Muscle of back (tissue), 3 donors: ENCODE measurements at regions not wholly inside any gene's neighbourhood (a gene's known extent, or its start where the extent isn't known, plus 50 kb on each side); places are given as distances from the start of the nearest gene placed in this dataset.

Experiments used
- DNase-seq, 3 donors: peaks; one replicate each; pipeline versions ENCODE4 v3.0.0 to v3.0.0-alpha.2; 2013

DNA sequence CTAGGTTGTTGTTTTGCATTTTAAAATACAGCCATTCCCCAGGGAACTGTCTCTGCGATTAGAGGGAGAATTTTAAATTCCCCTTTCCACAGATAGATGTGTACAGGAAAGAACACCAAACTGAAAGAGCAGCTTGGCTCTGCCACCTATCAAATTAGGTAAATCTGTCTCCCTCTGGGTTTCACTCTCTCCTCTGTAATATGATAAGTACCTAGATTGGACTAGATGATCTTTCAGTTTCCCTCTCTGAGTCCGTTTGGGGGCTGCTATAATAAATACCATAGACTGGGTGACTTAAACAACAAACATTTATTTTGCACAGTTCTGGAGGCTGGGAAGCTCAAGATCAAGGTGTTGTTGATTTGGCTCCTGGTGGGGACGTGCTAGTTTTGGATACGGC lies 186.0 kb downstream of the KIF20B start:
- DNase-seq: no peak

DNA sequence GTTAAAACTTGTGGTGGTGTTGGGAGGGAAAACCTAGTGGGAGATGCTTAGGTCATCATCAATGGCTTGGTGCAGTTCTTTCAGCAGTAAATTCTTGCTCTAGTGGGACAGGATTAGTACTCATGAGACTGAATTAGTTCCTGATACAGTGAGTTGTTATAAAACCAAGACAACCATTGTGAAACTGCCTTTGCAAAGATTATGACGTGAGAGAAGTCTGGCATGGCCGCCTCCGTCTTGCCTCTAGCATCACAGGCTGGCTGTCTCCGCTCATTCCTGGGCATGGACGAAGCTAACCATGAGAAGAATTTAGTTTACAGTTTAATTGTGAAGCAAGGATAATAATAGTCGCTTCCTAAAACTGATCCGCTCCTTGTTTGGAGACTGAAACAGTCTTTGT lies 186.4 kb downstream of the KIF20B start:
- peak in 1 of 3 donors; percentile 40 for DNase-seq

DNA sequence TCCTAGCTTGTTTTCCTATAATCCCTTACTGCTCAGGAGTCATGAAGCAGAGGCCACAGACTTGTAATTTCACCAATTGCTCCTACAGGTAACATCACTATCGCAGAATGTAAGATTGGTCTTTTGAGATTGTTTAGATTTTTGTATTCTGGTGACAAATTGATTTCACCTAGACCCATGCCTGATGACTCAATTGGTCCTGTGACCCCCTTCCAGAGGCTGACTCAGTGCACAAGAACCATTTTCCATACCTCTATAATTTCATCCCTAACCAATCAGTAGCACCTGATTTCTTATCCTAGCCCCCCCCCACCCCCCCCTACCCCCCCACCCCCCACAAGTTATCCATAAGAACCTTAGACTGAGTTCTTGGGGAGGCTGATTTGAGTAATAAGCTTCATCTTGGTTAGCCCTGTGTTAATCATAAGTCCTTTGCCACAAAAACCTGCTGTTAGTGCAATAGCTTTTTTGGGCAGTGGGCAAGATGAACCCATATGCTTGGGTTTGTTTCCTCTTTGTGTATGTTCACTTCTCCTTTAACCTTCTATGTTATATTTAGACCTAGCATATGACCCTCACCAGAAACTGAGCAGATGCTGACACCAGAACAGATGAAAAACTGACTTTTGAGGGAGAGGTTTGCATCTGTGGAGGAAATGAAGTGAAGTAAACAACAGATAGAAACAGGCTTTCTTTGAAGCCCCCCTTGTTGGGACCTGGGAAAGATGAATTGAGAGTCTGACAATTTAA lies 187.1 kb downstream of the KIF20B start:
- peak in 1 of 3 donors; percentile 27 for DNase-seq

DNA sequence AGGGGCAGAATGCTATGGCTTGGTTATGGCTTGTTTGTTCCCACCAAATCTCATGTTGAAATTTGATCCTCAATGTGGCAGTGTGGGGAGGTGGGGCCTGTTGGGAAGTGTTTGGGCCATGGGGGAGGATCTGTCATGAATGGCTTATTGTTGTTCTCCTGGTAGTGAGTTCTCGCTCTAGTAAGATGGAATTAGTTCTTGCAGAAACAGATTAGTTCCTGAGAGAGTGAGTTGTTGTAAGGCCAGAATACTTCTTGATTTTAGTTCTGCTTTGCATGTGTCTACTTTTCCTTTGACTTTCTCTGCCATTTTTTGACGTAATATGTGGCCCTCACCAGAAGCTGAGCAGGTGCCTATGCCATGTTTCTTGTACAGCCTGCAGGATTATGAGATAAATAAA lies 188.2 kb downstream of the KIF20B start:
- DNase-seq: peak in 1 of 3 donors; percentile 11

DNA sequence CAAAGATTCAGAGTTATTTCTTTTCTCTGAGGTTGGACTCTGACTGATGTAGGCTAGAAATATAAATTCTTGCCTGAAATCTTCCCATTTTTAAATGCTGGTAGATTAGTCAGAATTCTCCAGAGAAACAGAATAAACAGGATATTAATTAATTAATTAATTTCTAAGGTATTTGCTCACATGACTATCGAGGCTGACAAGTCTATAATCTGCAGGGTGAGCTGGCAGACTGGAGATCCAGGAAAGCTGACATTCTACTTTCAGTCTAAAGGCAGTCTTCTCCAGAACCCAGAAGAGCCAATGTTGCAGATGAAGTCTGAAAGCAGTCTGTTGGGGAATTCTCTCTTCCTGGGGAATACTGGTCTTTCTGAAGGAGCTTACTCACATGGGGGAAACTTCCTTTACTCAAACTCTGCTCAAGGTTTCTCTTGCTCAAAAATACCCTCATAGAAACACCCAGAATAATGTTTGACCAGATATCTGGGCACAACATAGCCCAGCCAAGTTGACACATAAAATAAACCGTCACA lies 189.7 kb downstream of the KIF20B start:
- no peak for DNase-seq

DNA sequence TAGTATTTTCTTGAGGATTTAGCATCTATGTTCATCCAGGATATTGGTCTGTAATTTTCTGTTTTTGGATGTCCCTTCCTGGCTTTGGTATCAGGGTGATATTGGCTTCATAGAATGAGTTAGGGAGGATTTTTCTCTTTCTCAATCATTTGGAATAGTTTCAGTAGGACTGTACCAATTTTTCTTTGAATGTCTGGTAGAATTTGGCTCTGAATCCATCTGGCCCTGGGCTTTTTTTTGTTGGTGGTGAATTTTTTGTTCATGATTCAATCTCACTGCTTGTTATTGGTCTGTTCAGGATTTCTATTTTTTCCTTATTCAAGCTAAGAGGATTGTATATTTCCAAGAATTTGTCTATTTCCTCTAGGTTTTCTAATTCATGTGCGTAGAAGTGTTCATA lies 192.7 kb downstream of the KIF20B start:
- DNase-seq: no peak

DNA sequence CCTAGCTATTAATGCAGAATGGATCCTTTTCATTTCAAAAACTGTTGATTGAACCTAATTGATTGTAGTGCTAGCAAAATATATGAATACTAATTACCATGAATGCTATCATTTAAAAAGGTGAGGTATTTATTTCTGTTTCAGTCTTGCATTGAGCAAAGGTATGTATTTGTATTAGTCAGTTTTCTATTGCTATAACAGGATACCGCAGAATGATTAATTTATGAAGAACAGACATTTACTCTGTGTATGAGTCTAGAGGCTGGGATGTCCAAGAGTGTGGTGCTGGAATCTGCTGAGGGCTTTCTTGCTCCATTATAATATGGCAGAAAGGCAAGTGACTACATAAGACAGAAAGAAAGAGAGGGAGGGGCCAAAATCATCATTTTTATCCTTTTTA lies 199.2 kb downstream of the KIF20B start:
- no peak for DNase-seq

DNA sequence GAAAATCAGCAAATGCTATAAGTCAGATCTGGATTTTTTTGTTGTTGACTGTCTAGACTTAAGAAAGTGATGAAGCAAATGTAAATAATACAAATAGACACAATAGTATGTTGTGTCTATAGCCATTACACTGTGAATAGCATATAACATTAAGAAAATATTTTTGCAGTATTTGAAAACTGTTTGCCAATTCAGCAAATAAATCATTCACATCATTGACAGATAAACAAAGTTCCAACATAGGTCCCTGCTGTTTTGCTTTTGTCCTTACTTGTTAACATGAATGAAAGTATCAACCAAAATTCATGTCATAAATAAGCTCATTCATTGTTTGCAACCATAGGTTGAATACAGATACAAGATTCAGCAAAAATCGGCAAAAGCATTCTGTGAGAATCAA lies 200.5 kb downstream of the KIF20B start:
- DNase-seq: no peak

DNA sequence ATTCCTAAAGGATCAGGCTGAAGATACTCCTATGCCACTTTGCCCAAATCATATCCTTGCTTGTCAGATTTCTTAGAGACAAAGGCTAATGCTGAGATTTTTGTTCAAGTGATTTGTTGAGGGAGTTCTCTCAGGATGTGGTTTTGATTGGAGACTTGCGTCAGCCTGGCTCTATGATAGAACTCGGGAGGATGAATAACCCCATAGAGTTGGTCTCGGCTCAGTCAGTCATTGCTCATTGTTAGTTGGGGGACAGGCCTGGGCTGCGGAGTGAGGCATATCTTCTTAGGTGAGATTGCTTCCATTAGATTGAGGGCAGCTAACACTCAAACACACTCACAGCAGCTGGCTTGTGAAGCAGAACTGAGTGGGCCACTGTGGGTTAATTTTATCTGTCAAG lies 203.4 kb downstream of the KIF20B start:
- DNase-seq: no peak

DNA sequence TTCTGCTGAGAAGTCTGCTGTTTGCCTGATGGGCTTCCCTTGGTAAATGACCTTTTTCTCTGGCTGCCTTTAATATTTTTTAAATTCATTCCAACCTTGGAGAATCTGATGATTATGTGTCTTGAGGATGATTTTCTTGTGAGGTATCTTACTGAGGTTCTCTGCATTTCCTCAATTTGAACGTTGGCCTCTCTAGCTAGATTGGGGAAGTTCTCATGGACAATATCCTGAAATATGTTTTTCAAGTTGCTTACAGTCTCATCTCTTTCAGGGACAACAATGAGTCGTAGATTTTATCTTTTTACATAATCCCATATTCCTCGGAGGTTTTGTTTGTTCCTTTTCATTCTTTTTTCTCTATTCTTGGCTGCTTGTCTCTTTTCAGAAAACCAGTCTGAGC lies 208.4 kb downstream of the KIF20B start:
- no peak for DNase-seq

DNA sequence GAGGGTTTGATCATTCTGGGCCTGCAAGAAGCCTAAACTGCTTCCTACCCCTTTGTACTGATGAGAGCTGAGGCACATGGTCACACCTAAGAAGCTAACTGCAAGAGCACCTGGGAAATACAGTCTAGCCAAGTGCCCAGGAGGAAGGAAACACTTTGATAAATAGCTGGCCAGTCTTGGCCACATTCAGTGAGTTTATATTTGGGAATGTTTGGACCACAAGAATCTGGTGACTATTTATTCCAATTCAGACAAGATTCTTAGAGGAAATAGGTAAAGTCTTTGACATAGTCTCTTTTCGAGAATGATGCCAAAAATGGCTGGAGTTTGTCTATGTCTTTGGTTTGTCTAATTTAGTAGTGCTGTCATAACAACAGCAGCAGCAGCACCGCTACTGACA lies 213.6 kb downstream of the KIF20B start:
- DNase-seq: no peak

DNA sequence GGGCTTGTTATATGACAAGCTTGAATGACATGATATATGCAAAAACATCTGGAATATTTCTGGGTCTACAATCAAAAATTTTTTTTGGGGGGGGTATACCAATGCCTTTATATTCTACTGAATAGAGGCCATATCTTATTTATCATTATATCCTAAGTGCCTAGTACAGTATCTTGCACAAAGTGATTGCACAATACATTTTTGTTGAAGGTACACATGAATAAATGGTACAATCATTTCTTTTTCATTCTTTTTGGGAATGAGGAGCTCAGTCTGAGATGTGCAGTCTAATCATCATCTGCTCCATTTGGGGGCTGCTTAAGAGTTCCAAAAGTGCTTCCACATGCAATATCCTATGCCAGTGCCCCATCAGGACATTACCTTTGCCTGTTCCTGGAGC lies 214.6 kb downstream of the KIF20B start:
- no peak for DNase-seq

DNA sequence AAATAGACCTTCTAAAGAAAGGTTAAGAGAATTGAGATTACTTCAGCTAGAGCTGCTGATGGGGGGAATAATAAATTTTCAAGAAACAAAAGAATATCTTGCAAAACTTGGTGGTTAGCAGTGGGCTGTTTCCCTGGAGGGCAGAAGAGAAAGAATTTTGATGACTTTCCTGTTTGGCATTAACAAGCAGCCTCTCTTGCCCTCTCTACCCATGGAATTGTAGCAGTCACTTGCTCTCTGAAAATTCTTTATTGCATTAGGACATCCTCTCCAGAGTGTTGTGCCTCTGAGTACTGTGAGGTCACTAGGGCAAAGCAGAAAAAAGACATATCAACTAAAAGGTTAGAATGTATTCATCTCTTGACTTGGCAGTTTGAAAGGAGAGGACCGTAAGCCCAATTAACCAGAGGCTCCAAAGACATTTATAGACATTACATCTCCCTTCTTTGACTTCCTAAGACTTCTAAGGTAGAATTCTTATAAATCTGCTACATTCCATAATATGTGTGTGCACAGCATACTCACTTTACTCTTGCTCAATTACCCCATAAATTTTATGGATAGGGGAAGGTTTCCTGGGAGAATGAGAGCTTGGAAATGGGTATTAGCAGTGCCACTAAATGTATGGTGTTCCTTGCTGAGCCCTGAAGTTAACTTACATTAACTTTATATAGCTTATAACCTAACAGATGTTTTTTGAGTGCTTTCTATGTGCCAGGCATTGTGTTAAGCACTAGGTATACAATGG lies 215.3 kb downstream of the KIF20B start:
- no peak for DNase-seq

DNA sequence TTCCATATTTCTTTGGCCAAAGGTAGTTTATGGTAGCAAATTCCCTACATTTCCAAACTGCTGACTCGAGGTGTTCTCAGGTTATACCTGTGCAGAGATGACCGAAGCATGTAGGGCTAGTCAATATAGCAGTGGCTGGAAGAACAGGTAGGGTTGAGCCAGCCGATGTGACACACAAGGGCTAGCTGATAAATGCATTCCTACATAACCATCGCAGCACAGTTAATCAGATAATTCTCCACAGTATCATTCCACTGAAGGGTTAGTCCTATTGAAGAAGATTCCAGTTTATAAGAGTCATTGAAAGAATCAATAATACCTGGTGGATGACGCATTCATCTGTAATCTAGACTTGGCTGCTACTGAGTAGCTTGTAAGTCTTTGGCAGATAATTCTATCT lies 220.0 kb downstream of the KIF20B start:
- DNase-seq: no peak

DNA sequence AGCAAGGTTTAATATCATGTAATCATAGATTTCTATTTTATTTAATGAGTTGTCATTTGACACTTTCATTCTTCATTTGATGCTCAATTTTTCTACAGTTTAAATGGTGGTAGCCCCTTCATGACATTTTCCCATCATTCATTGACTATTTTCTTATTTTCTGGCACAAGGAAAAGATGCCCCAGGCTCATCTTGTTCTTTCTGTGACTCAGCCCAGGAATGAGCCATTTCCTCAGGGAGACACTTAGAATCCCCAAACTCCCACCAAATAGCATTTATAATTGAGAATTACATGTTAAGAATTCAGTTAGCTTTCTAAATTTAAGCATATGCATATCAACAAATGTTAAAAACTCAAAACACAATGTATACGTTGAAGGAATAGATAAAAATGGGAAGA lies 222.3 kb downstream of the KIF20B start:
- no peak for DNase-seq

DNA sequence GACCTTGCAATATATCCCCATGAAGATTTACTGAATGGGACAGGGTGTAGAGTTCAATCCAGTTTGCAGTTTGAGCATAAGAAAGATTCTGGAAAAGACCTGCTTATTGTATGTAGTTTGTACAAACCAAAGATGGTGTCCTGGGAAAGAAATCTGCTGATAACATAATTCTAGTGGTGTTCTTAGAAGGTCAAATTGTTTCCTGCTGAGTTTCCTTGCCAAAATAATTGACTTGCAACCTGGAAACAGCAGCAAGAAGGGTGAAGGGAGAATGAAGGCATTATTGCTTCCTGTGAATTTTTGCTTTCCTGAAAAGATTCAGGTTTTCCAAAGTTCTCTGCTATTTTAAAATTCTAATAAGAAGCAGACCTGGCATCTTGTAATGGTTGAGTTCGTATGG lies 222.9 kb downstream of the KIF20B start:
- no peak for DNase-seq

DNA sequence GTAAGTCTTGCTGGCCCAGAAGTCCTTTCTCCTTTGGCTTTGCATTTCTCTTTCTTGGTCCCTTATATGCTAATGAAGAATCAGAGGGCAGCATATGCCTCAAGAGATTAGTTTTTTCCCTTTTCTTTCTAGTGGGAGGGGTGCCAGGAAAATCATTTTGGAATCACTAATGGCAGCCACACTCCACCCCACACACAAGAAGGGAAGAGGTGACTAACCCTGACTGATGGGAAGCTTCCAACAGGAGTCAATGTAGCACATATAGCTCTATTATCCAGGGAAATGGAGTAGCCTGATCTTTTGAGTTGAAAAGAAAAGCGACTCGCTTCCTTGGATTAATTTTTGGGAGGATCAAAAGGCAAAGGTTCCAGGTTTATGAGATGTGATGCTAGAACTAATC lies 225.3 kb downstream of the KIF20B start:
- no peak for DNase-seq

DNA sequence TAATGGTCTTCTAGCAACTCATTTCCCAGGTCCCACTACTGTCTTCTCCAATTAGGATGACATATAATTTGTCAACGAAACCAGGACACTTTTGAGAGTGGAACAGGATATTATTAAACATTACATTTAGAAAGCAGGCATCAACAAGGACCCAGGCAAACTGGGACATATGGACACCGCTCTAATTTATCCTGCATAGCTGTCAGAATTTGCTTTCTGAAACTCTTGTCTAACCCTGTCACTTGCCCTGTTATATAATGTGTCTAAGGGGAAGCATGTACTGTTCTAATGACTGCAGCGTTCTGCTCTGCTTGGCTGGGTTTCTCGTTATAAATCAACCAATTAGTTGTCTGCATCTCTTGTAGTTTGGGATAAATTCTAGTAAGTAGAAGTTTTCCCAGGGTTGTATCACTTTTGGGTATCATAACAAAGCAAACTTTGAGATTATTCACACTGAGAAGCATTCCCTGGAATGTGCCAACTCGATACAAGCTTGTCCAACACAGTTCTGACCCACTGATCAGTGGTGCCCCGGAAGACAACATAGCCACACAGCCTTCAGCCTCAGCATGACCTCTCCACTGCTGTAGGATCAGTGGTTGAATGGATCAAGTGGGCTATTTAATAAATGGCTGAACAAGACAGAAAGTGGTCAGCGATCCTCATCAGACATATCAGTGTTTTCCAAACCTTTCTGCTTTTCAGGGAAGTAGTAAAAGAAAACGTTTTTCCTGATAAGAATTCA lies 228.1 kb downstream of the KIF20B start:
- DNase-seq: no peak

DNA sequence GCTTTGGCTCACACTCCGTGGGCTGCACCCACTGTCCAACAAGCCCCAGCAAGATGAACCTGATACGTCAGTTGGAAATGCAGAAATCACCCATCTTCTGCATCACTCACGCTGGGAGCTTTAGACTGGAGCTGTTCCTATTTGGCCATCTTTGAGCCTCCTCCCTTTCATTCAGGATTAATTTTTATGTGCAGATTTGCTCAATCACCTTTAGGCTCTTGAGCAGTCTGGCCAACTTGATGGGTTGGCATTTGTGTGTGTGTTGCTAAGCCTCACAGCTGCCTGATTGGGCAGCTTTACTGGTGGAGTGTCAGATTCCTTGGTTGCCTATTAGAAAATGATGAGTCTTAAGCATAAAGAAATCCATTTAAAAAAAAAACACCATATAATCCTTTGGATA lies 236.1 kb downstream of the KIF20B start:
- DNase-seq: no peak

DNA sequence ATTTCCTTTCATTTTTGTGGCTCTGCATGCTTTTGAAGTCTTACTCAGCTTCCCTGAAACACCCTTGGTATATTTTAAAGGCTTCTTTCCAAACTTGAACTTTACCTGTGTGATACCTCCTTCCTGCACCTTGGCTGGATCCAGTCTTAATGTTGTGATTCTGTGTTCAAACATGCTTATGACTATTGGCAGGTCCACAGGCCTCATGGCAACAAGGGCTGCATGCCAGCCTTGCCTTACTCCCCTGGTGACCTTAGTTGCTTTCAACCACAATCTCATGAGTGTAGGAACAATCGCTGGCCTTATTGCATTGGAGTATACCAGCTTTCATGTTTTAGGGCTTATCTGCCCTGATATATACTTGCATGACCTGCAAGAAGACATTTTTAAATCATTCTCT lies 238.7 kb downstream of the KIF20B start:
- no peak for DNase-seq

DNA sequence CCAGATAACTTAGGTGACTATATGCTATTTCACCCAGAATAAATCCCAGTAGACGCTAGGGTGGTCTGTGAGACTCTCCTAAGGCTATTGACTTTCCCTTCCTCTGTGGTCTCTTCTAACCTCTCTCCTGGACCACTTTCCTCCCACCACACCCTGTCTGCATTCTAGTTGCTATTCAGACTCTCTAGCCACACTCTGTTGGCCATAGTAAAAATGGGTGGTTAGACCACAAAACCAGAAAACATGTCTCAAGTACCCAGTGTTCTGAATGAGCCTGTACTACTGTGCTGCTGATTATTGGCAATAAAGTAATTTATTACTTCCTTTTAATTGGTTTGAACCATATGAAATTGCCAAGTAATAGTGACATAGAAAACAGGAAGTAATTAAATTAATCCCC lies 240.8 kb downstream of the KIF20B start:
- no peak for DNase-seq

DNA sequence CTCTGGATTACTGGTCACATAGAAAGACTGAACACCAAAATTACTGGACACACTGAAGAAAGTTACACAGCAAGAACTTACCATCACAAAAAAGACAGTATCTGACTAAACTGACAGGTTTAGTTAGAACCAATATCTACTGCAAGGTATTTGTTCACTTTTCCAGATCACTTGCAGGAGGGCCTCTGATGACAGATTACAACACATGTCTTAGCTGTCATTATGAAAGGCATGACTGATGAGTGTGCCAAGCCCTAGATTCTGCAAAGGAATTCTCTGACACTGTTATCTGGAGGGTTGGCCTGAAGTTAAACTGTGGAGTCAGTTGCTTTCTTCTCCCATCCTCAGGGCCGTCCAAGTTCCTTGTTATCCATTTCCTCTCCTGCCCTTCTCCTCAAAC lies 242.7 kb downstream of the KIF20B start:
- DNase-seq: no peak

DNA sequence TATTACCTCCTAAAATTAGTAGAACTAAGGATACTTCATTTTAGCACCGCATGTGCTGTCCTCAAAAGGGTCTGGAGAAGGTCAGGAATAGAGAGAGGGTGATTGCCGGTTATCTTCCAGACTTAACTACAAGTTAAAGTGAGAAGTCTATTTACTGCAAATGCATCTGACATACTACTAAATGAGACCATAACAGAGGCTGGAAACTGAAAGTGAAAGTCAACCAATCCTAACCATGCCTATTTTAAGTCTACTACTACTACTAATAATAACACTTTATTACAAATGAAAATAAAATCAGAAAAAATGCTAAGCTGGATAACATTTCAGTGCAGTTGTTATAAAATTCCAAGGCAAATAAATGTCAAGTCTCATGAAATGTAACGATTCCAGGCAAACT lies 244.7 kb downstream of the KIF20B start:
- no peak for DNase-seq
